HG03469 (cell line): ENCODE measurements at regions not wholly inside any gene's neighbourhood (a gene's known extent, or its start where the extent isn't known, plus 50 kb on each side); places are given as distances from the start of the nearest gene placed in this dataset.

ENCODE experiments used
- ATAC-seq: cut with Tn5 transposase; IDR thresholded peaks from one replicate; pipeline ENCODE4 v1.9.1; 2021; ENCODE audit warnings: mild to moderate bottlenecking, moderate library complexity, moderate number of reproducible peaks; ENCODE audit not compliant: unreplicated experiment

DNA sequence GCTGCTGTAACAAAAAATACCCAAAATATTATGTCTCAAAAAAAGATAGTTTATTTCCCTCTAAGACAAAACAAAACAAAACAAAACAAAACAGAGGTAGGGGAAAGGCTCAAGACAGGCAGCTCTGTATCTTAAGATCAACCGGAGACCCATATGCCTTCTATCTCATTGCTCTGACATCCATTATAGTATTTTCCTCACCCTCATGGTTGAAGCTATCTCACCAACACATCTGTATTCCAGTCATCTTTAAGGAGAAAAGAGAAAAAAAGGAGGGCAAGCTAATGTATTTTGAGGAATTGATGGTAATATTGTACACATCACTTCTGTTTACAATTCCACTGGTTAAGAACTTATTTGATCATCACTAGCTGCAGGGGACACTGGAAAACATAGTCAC, 239.7 kb downstream of the ICOS start:
- ATAC-seq: no peak

GRCh38 chr2:204177251-204177976, 240.9 kb downstream of the ICOS start:
- ATAC-seq: peak; percentile 13

- ATAC-seq: peak; percentile 70
Measured at GRCh38 chr2:204177977-204178522, 241.5 kb downstream of the ICOS start.

- ATAC-seq: no peak
Measured at GRCh38 chr2:204180649-204181048, 244.1 kb downstream of the ICOS start.

- no peak for ATAC-seq
Measured at GRCh38 chr2:204183608-204184007, 247.0 kb downstream of the ICOS start.

GRCh38 chr2:204184226-204184625, 247.7 kb downstream of the ICOS start:
- ATAC-seq: no peak

- ATAC-seq: no peak
Measured at GRCh38 chr2:204187229-204188083, 250.9 kb downstream of the ICOS start.

GRCh38 chr2:204191574-204191973, 255.0 kb downstream of the ICOS start:
- ATAC-seq: no peak

DNA sequence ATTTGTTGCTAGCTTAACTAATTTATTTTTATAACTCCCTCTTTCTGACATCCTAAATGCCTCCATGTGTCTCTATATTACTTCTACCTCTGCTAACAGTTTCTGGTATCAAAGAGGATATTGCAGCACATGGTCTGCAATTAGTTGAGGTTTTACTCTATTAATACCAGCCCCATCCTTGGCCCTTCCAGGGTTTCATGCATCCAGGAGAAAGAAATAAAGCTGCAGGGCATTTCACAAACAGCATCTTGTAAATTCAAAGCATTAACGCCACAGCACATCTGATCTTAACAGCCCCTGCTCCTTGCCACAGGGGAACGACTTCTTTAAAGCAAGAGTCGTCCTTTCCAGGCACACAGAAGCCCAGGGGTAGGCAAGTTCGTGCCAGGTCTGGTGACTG, 258.9 kb downstream of the ICOS start:
- no peak for ATAC-seq

DNA sequence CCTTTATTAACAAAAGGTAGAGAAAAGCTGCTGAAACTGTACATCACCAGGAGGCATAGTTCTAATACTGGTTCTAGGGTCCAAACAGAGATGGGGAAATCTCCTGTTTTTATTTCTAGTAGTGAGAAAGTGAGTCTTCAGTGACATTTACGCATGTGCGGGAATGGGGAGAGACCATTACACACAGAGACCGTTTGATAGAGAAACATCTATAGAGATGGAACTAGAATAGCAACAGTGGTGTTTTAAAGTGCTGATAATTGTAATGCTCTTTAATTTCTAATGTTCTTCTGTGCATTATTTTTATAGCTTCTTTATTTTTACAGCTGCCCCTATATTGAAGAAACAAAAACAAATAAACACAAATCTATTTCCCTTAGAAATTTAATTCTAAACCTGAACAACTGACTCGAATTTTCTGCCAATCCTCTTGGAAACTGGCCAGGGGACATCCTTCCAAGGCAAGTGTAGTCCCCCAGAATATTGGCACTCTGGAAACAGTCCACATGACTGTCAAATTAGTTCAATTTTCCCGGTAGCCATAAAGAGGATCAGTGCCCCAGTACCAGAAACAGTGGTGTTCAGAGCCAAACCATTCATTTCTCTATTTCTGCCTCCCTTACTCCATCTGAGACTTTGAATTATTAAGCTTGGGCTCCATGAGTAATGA, 260.9 kb downstream of the ICOS start:
- no peak for ATAC-seq

GRCh38 chr2:204199357-204199756, 262.8 kb downstream of the ICOS start:
- no peak for ATAC-seq

DNA sequence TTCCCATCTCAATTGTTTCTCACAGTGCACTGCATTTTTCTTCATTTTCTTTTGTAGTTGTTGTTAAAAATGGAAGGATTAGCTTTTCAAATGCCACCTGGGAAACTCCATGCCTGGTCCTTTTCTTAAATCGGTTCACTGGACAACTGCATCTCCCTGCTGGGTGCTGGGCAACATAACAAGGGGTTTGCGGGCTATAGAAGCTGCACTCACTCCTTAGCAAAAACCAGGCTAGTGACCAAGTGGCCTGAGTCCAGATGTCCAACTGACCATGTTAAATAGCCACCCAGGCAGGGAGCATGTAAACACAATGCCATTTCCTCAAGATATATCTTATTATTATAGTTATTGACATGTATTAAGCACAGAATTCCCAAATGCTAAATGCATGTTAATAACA, 264.9 kb downstream of the ICOS start:
- no peak for ATAC-seq

DNA sequence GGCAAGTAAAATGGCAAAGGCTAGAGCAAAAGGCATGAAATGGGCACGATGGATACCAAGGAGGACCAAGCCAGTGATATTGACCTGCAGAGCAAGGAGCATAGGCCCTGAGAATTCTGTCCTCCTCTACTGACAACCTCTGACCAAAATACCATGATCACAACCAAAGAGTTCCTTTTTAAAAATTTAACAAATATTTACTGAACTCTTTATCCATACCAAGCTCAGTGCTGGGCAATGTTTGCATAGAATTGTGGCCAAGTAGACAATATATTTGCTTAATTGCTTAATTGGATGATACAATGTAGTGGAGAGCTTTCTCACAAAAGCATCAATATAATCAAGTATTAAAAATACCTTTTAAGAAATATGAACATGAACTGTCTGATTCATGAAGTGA, 265.7 kb downstream of the ICOS start:
- no peak for ATAC-seq

DNA sequence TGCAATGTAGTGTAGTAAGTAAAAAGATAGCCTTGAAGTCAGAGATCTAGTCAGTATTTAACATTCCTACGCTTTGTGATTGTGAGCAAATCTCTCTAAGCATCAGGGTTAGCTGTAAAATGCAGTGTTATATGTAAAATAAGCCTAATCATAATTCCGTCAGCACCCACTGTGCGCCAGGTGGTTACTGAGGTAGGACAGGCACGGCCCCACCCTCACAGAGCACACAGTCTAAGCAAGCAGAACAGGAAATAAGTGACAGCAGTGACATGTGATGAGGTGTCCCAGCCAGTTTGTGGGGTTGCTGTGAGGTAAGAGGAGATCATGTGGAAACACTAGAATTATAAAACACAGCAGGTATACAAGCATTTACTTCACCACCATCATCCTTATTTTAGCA, 267.1 kb downstream of the ICOS start:
- ATAC-seq: no peak

- no peak for ATAC-seq
Measured at GRCh38 chr2:204205082-204205481, 268.5 kb downstream of the ICOS start.

DNA sequence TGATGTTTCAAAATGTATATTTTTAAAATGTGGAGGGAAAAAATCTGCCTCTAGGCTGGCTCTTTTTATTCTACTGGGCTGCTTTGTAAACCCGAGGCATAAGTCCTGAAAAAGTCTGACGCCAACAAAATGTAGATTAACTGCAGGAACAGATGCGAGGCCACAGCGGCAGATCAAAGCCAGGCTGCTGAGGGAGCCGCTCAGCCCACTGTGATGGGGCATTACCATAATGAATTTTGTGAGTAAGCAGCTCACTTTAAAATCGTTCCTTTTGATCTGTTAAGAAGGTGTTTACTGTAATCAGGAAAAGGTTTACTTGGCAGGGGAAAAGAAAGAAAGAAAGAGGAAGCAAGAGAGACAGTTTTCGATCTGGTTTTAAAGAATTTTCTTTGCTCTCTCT, 269.0 kb downstream of the ICOS start:
- ATAC-seq: no peak

- ATAC-seq: no peak
Measured at GRCh38 chr2:204207866-204208265, 271.3 kb downstream of the ICOS start.

- no peak for ATAC-seq
Measured at GRCh38 chr2:204213588-204213987, 277.0 kb downstream of the ICOS start.

- no peak for ATAC-seq
Measured at GRCh38 chr2:204218040-204218439, 281.5 kb downstream of the ICOS start.

- no peak for ATAC-seq
Measured at GRCh38 chr2:204219196-204219595, 282.6 kb downstream of the ICOS start.

DNA sequence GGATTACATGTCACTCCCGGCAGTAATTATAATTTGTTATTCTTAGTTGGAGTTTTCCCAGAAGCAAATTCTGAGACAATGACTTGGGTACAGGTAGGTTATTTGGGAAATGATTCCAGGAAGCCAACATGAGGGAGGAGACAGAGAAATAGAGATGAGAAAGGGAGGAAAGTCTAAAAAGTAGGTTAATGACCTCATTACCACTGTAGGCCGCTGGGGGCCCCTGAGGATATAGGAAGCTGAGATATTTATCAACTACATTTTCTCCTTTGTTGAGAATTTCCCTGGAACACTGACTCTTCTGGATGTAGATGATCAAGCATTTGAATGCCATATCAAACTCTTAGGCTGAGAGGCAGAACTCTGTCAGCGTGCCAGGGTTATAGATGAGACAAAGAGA, 284.3 kb downstream of the ICOS start:
- ATAC-seq: no peak
